ENCODE measurements at regions not wholly inside any gene's neighbourhood (a gene's known extent, or its start where the extent isn't known, plus 50 kb on each side); places are given as distances from the start of the nearest gene placed in this dataset.

DNA sequence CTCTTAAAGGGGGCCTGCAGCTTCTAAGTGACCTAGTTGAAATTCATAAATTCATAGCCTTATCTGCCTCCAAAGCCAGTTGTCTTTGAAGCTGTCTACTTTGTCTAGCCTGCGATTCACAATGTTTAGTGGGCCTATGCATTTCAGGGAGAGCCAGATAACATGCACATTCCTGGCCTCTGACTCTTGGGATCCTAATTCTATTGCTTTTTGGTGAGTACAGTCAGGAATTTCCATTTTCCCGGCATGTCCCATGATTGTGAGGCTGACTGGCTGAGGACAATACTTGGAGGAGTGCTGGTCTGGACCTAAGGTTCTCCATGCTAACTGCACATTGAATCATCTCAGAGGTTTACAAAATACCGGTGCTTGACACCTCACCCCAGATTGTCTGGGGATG lies 155.0 kb downstream of the MSL3 start:
- TF ChIP-seq, protein P1, sequence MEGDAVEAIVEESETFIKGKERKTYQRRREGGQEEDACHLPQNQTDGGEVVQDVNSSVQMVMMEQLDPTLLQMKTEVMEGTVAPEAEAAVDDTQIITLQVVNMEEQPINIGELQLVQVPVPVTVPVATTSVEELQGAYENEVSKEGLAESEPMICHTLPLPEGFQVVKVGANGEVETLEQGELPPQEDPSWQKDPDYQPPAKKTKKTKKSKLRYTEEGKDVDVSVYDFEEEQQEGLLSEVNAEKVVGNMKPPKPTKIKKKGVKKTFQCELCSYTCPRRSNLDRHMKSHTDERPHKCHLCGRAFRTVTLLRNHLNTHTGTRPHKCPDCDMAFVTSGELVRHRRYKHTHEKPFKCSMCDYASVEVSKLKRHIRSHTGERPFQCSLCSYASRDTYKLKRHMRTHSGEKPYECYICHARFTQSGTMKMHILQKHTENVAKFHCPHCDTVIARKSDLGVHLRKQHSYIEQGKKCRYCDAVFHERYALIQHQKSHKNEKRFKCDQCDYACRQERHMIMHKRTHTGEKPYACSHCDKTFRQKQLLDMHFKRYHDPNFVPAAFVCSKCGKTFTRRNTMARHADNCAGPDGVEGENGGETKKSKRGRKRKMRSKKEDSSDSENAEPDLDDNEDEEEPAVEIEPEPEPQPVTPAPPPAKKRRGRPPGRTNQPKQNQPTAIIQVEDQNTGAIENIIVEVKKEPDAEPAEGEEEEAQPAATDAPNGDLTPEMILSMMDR (IDR thresholded peaks at IDR 0.05), result no peak
- no peak for TF ChIP-seq ZFX (IDR thresholded peaks at IDR 0.05; ENCODE audit: borderline replicate concordance)
